Left ventricle myocardium inferior (tissue), 1 donor: ENCODE measurements at regions not wholly inside any gene's neighbourhood (a gene's known extent, or its start where the extent isn't known, plus 50 kb on each side); places are given as distances from the start of the nearest gene placed in this dataset.
"Not testable (repeated sequence)": the region's sequence is repeated elsewhere in the genome, so short reads cannot be mapped to it uniquely, and the experiment has no call there.

Source experiments
- DNase-seq: peaks from one replicate; pipeline ENCODE4 v3.0.0-alpha.2; 2020
- H3K27ac ChIP-seq: fragments of 200-600 bp; replicated peaks from 2 replicates; pipeline ENCODE4 v1.8.0; 2021
- H3K27me3 ChIP-seq: fragments of 200-600 bp; 2 replicates; pipeline ENCODE4 v1.8.0; 2021; ENCODE audit warnings: low read depth
- H3K36me3 ChIP-seq: fragments of 200-600 bp; 2 replicates; pipeline ENCODE4 v1.8.0; 2021
- H3K4me1 ChIP-seq: fragments of 200-600 bp; 2 replicates; pipeline ENCODE4 v1.8.0; 2021
- H3K4me3 ChIP-seq: fragments of 200-600 bp; 2 replicates; pipeline ENCODE4 v1.8.0; 2021; ENCODE audit warnings: mild to moderate bottlenecking, moderate library complexity
- H3K9me3 ChIP-seq: fragments of 200-600 bp; replicated peaks from 2 replicates; pipeline ENCODE4 v1.8.0; 2021
- intact Hi-C: fragments of 100-400 bp; cut with micrococcal nuclease; formaldehyde crosslinking; loops from one replicate; pipeline ENCODE4 v1.11.0; 2022
- TF ChIP-seq, protein P1 (sequence below): fragments of 200-600 bp; IDR thresholded peaks from 2 replicates; pipeline ENCODE4 v1.8.0; 2021; ENCODE audit warnings: antibody characterized with exemption, mild to moderate bottlenecking, borderline replicate concordance
- donor health status: DM: no; HTN: yes; CAD: no; lungs with severe emphysema.

DNA sequence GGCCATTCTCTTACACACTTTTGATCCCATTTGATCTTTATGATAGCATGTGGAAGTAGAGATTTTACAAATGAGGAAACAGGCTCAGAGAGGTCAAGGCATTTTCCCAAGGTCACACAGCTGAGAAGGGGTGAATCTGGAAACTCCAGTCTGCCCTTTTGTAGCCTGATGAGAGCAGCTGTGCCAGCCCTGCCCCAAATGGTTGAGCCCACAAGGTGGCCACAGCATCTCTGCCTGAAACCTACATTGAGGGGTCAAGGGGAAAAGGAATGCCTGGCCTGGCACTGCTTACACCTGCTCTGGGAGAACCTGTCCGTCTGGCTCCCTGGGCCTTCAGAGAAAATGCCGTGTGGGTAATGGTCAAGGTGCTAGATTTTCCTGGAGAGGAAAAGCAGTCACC lies 200.2 kb upstream of the LINGO1 start:
- H3K4me3 ChIP-seq, result no peak overlapping the region
- H3K36me3 ChIP-seq, result no peaks in the 10 kb centered on the region
- H3K9me3 ChIP-seq, result no peaks in the 10 kb centered on the region
- no peak for DNase-seq
- H3K4me1 ChIP-seq, result no peaks in the 10 kb centered on the region
- peaks cover 68% of the 10 kb centered on the region for H3K27me3 ChIP-seq
- TF ChIP-seq, protein P1, sequence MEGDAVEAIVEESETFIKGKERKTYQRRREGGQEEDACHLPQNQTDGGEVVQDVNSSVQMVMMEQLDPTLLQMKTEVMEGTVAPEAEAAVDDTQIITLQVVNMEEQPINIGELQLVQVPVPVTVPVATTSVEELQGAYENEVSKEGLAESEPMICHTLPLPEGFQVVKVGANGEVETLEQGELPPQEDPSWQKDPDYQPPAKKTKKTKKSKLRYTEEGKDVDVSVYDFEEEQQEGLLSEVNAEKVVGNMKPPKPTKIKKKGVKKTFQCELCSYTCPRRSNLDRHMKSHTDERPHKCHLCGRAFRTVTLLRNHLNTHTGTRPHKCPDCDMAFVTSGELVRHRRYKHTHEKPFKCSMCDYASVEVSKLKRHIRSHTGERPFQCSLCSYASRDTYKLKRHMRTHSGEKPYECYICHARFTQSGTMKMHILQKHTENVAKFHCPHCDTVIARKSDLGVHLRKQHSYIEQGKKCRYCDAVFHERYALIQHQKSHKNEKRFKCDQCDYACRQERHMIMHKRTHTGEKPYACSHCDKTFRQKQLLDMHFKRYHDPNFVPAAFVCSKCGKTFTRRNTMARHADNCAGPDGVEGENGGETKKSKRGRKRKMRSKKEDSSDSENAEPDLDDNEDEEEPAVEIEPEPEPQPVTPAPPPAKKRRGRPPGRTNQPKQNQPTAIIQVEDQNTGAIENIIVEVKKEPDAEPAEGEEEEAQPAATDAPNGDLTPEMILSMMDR, result no peak
- no peak overlapping the region for H3K27ac ChIP-seq
- intact Hi-C loops, result no loop called here

DNA sequence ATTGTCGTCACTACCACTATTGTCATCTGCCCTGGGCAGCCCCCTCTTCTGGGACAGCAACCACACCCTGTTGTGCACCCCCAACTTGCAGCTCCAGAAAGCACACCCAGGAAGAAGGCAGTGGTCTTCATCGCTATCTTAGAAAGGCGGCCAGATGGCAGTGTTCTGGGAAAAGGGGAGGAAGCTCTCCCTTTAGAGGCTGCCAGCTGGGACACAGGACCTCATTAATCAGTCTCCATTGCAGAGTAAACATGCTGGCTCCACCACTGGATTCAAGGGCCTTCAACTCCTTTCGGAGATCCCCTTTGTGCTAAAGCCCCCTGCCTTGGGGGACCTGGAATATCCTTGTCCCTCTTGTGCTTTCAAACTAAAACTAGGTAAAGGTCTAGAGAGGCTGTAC lies 199.3 kb upstream of the LINGO1 start:
- no peaks in the 10 kb centered on the region for H3K9me3 ChIP-seq
- no peaks in the 10 kb centered on the region for H3K4me1 ChIP-seq
- intact Hi-C loops, result no loop called here
- TF ChIP-seq, protein P1, result no peak
- DNase-seq, result no peak
- H3K4me3 ChIP-seq, result no peak overlapping the region
- H3K36me3 ChIP-seq, result no peaks in the 10 kb centered on the region
- no peak overlapping the region for H3K27ac ChIP-seq
- peaks cover 59% of the 10 kb centered on the region for H3K27me3 ChIP-seq

DNA sequence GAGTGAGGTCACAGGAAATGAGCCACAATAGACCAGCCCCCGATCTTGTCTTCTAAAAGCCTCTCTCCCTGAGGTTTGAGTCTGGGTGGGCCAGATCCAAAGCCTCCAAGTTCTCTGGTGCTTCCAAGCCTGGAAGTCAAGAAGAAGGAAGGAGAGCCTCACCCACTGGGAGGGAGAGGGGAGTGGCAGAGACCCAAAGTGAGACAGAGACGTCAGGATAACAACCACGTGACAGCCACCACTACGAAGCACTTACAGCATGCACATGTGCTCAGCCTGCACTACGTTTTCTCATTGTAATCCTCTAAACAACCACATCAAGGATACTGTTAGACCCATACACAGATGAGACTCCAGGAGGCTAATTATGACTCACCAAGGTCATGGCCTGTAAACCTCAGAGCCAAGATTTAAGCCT lies 197.3 kb upstream of the LINGO1 start:
- Histone ChIP-seq H3K9me3 (no peaks in the 10 kb centered on the region), H3K27ac (no peak overlapping the region), H3K4me3 (no peak overlapping the region), H3K4me1 (no peaks in the 10 kb centered on the region), H3K36me3 (no peaks in the 10 kb centered on the region), H3K27me3 (peaks cover 46% of the 10 kb centered on the region)
- intact Hi-C loops, result no loop called here
- DNase-seq, result no peak
- TF ChIP-seq, protein P1, result no peak

DNA sequence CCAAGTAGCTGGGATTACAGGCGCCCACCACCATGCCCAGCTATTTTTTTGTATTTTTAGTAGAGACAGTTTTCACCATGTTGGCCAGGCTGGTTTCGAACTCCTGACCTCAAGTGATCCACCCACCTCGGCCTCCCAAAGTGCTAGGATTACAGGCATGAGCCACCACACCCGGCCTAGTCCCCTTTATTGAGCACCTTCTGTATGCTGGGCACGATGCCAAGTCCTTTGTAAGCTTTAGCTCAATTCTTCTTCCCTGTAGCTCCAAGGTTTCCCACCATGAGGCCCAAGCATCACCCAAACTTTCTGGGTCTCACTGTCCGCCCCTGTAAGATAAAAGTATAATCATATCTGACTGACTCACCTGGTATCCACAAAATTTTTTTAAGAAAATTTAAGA lies 196.6 kb upstream of the LINGO1 start:
- H3K9me3 ChIP-seq, H3K36me3 ChIP-seq, H3K4me3 ChIP-seq, intact Hi-C loops, DNase-seq, H3K4me1 ChIP-seq, H3K27ac ChIP-seq: not testable (repeated sequence)
- peaks cover 45% of the 10 kb centered on the region for H3K27me3 ChIP-seq

DNA sequence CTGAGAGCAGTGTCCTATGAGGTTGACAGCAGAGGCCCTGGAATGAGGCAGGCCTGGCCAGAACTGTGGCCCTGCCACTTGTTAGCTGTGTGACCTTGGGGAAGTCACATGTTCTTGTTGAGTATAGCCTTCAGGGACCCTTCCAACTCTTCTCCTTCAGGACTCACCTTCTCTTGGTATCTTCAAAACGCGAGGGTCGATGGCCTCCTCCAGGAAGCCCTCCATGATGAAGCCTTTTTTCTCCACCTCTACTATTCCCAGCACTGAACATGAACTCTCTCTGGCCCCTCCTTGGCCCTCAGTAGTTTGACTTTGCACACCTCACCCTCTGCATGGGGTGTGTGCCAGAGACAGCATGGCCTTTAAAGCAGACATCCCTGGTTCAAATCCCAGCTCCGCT lies 195.1 kb upstream of the LINGO1 start:
- DNase-seq, result no peak
- H3K27me3 ChIP-seq, result peaks cover 43% of the 10 kb centered on the region
- no peaks in the 10 kb centered on the region for H3K4me1 ChIP-seq
- H3K27ac ChIP-seq, result no peak overlapping the region
- no peaks in the 10 kb centered on the region for H3K36me3 ChIP-seq
- intact Hi-C loops, result no loop called here
- no peak overlapping the region for H3K4me3 ChIP-seq
- TF ChIP-seq, protein P1, result no peak
- H3K9me3 ChIP-seq, result no peaks in the 10 kb centered on the region

DNA sequence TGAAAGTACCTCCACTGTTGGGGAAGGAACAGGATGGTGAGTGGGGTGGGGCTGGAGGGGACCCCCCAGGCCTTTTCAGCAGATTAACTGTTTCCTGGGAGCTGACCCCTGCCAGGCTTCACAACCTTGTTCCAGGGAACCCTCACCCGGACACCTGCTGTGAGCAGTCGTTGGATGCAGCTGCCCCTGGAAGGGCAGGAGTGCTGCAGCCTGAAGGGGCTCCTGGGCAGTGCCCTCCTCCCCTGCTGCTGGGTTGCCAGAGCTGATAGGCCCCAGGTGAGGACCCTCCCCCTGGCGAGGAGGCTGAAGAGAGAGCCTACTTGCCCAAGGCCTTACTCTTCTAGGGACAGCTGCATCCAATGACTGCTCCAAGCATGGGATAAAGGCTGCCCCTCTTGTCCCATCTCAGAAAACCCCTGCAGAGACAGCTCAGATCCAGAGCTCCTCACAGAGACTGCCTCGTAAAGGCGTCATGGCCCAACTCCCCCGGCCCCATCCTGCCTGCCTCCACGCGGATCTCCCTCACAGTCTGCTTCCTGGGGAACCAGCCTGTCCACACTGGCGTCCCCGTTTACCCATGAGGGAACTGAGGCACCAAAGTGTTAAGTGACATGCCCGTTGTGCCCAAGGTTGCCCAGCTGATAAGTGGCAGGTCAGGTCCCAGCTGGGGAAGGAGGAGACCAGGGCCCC lies 193.4 kb upstream of the LINGO1 start:
- Histone ChIP-seq H3K36me3 (no peaks in the 10 kb centered on the region), H3K4me1 (no peaks in the 10 kb centered on the region), H3K27me3 (peaks cover 43% of the 10 kb centered on the region), H3K9me3 (no peaks in the 10 kb centered on the region), H3K4me3 (no peak overlapping the region), H3K27ac (no peak overlapping the region)
- no peak for DNase-seq
- intact Hi-C loops, result no loop called here
- TF ChIP-seq, protein P1, result no peak
